Stromal cell of bone marrow (primary cell): ENCODE measurements at regions not wholly inside any gene's neighbourhood (a gene's known extent, or its start where the extent isn't known, plus 50 kb on each side); places are given as distances from the start of the nearest gene placed in this dataset.
A peak's percentile ranks its signal among the peaks of the same experiment; 100 is the strongest.
"Not testable (repeated sequence)": the region's sequence is repeated elsewhere in the genome, so short reads cannot be mapped to it uniquely, and the experiment has no call there.

Experiments used
- DNase-seq: peaks from one replicate; pipeline ENCODE4 v3.0.0-alpha.2; 2012; ENCODE audit warnings: low read depth

DNA sequence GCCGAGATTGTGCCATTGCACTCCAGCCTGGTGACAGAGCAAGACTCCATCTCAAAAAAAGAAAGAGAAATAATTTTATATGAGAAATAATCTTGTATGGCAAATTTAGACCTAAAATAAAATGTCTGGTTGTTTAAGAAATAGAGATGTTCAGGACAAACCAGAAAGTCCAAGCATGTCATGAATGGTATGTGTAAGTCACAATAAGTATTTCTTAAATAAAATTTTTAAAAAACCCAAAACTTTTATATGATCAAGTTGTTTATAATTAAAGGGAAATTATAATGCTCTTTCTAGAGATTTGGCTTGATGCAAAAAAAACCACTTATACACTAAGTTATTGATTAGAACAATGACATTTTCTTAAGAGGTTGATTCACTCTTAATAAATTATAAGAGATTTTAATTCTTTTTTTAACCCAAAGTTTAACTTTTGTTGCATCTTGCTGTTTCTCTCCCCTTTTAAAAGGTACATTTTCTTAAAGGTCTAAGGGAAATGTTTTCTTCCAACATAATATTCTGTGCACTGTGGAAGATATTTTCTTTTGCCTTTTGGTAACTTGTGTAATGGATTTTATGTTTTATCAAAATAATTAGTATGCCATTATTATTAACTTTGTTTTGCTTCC is 105.7 kb downstream of the RTP4 start:
- no peak for DNase-seq

- not testable (repeated sequence) for DNase-seq
Observed at GRCh38 chr3:187466306-187466705, 98.1 kb downstream of the RTP4 start.

GRCh38 chr3:187465503-187465902 is 97.3 kb downstream of the RTP4 start:
- DNase-seq: no peak

DNA sequence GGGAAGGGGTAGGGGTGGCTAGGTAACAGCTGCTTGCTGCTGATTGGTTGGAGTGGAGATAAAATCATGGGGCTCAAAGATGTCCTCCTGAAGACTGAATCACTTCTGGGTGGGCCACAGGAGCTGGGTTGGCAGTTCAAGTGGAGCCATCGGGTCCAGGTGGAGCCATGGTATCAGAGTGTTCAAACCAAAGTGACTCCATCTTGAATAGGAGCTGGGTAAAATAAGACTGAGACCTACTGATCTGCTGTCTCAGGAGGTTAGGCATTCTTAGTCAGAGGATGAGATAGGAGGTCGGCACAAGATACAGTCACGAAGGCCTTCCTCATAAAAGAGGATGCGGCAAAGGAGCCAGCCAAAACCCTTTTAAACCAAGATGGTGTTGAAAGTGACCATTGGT is 96.5 kb downstream of the RTP4 start:
- no peak for DNase-seq

DNA sequence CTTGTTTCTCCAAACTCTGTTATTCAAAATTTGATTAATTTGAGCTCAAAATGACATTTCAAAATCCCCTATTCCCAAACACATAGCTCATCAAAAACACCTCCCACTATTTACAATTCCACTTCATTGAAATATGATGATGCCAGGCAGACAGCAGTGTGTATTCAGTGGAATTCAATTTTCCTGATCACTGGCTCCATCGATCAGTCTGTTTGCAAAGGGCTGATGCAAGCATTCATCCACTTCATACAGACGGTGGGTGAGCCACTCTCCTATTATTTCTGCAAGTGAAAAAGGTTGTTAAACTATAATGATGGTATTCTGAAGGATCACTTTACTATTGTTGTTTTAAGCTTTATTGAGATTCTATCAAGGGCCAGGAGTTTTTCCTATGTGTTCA is 90.7 kb downstream of the RTP4 start:
- no peak for DNase-seq

GRCh38 chr3:187458383-187458782 is 90.2 kb downstream of the RTP4 start:
- no peak for DNase-seq

DNA sequence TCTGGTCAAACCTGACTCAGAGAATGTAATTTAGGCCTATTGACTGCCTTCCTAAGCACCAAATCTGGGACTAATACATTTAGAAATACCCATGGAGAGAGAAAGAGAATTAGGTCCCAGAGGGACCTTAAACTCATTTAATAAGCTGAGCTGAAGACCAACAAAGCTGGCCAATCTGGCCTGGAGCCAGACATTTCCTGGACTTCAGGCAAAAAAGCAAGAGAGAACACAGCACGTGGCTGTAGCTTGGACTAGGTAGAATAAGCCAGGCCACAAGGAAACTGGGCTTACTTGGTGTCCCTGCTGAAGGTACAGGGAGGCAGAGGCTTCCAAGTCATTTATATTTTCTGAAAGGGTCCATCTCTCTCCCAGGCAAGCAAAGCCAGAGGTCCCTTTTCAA is 88.1 kb downstream of the RTP4 start:
- peak; percentile 33 for DNase-seq

DNA sequence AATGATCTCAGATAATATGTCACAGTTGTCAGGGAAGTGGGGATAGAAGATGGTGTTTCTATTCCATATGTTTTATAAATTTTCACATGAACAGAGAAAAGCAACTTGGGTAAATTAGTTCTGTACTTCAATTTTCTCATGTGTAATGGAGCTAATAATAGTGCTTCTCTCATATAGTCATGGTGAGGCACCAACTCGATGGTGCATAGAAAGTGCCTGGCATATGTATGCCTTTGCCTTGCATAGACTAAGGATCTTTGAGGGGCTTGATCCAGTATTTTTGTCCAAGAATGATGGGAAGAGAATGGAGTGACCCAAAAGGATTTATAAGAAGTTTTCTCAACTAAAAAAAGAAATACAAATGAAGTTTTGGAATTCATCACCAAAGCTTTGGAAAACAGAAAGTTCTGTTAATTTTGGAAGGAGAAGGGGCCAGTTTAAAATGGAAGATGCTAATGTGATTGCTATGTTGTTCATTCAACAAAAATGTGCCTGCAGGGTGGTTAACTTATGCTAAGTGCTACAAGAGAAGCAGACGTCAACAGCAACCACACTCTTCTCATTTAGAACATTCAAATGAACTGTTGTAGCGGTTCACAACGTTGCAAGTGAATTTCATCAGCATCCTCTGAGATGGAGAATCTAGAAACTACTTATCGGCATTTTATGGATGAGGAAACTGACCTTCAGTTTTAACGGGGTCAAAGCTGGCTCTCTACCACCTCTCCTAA is 86.1 kb downstream of the RTP4 start:
- DNase-seq: no peak

GRCh38 chr3:187450431-187451190 is 82.4 kb downstream of the RTP4 start:
- DNase-seq: no peak

- no peak for DNase-seq
Observed at GRCh38 chr3:187448674-187449073, 80.5 kb downstream of the RTP4 start.

DNA sequence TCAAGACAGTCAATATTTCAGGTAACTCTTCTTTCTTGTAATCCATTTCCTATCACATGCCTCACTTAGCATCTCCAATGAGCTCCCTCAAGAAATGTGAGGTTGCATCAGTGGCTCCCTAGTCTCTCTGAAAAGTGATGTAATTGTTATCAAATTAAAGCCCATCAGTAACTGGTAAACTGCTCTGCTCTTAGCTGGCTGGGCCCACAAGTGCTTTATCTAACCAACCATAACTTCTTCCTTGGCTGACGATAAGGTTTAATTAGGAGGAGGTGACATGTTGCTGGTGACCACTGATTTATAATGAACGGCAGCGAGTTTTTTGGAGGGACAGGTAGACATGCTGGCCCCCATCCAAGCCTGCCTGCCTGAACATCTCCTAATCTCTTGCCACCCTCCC is 79.6 kb downstream of the RTP4 start:
- DNase-seq: no peak

DNA sequence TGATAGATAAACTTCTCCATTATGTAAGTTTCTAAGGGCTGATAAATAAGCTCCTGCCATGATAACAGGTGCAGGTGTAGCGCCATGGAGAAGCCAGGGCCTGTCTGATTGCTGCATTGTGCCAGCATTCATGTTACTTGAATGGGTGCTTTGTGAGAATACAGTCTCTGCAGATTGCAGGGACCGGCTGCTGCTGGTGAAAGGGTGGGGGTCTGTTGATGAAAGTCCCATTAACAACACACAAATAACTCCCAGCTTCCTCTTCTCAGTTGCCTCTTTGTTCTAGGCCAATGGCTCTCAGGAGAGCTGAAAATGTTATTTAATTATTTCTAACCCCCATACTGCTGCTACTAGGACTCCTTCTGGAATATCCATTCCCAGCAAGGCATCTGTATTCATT is 77.2 kb downstream of the RTP4 start:
- DNase-seq: no peak

DNA sequence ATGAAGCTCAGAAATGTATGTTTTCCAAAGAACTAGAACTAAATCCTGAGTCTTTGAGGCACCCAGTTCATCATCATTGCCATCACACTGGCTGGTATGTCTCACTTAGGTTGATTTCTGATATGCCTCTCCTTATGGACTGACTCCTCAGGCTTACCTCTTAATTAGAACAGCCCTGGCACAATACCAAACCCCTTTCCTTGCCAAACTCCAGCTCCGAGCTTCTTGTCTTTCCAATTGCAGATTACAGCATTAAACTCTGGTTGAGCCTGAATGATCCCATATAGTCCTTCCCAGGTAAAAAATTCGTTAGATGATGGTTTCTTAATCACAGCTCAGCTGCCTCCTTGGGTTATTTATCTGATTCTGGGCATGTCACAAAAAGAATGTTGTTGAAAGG is 66.3 kb downstream of the RTP4 start:
- no peak for DNase-seq

DNA sequence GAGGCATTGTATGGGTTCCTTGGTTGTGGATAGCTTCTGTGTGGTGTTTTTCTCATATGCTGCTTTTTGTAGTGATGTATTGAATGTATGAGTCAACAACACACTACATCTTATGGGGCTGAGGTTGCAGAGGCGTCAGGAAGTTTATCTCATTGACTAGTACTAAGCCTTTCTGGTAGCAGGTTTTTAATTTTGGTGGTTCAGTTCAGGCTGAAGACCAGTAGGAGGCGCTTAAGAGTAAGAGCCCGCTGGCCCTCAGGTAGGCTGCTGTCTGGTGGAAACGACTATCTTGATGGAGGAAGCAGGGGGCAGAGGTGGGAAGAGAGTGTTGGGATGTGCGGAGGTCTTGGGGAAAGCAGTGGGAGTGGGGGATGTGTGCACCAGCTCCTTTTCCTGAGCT is 62.4 kb downstream of the RTP4 start:
- no peak for DNase-seq
